ENCODE measurements at regions not wholly inside any gene's neighbourhood (a gene's known extent, or its start where the extent isn't known, plus 50 kb on each side); places are given as distances from the start of the nearest gene placed in this dataset.

GRCh38 chr9:107816561-107817021 is 327.0 kb upstream of the KLF4 start:
- no peak overlapping the region for H4K5ac ChIP-seq (ENCODE audit: insufficient read length, low read depth, low read length)
- Mint-ChIP-seq H3K4me1 (peaks cover 25 to 30% of the 10 kb centered on the region in 2 experiments), H3K27me3 (ENCODE audit: low read depth) (no peaks in the 10 kb centered on the region; the same call in 1 of the 2 replicates), H3K9me3 (no peaks in the 10 kb centered on the region), H3K4me3 (no peak overlapping the region), H3K36me3 (ENCODE audit: insufficient read depth in 1 of 3, low read depth in 3 of 3) (peaks cover 0 to 11% (median 0%) of the 10 kb centered on the region in 3 experiments; a peak in 3 of 7 replicates), H3K27ac (no peak overlapping the region)
- DNase-seq: no peak
- H3K56ac ChIP-seq (ENCODE audit: insufficient read length, low read depth, low read length): no peak overlapping the region
- H3K4me2 ChIP-seq (ENCODE audit: insufficient read depth, insufficient read length, low read length): no peak overlapping the region
- no peak overlapping the region for H4K8ac ChIP-seq (replicated peaks; ENCODE audit: insufficient read length, low read depth, low read length)
- H3K9ac ChIP-seq (ENCODE audit: extremely low read depth, insufficient read length, low read length): no peak overlapping the region
- H4K20me1 ChIP-seq (ENCODE audit: control insufficient read depth, insufficient read depth, insufficient read length): no peaks in the 10 kb centered on the region
- no peak overlapping the region for H3K27ac ChIP-seq (ENCODE audit: insufficient read length, low read depth, low read length)
- no CpG with 5 or more reads among the region's 2 CpGs for WGBS (ENCODE audit: extremely low coverage, insufficient read length, low lambda C conversion rate)
- no peak overlapping the region for H2BK20ac ChIP-seq (ENCODE audit: low read depth, low read length, poor library complexity, severe bottlenecking)
- H3K4me1 ChIP-seq (ENCODE audit: insufficient read depth, low read length): peaks cover 4% of the 10 kb centered on the region; the same call in 1 of the 2 replicates
- TF ChIP-seq CTCF (conservative IDR thresholded peaks at IDR 0.05): no peak
- no peak overlapping the region for H3T11ph ChIP-seq (ENCODE audit: low read length)
- H2BK15ac ChIP-seq (ENCODE audit: low read depth, low read length): no peak overlapping the region
- H3K9me3 ChIP-seq (ENCODE audit: control insufficient read depth, low read depth, low read length): no peaks in the 10 kb centered on the region
- H3K27me3 ChIP-seq (ENCODE audit: insufficient read depth, low read length): no peaks in the 10 kb centered on the region
- H3K23me2 ChIP-seq (ENCODE audit: insufficient read length, low read depth, low read length, poor library complexity, severe bottlenecking): no peaks in the 10 kb centered on the region
- no peak overlapping the region for H2AK5ac ChIP-seq (ENCODE audit: insufficient read length, low read length)
- H4K91ac ChIP-seq (ENCODE audit: insufficient read length, low read depth, low read length): no peak overlapping the region
- no peak overlapping the region for H2BK120ac ChIP-seq (ENCODE audit: low read depth, low read length, poor library complexity, severe bottlenecking)
- no peak overlapping the region for H2AFZ ChIP-seq (ENCODE audit: low read length)
- H2BK12ac ChIP-seq (ENCODE audit: insufficient read length, low read depth, low read length): no peak overlapping the region
- no peak overlapping the region for H2BK5ac ChIP-seq (ENCODE audit: insufficient read length, low read length)
- no peaks in the 10 kb centered on the region for H3K79me2 ChIP-seq (ENCODE audit: insufficient read depth, low read length)
- H3K79me1 ChIP-seq (ENCODE audit: insufficient read depth, low read depth, low read length, poor library complexity, severe bottlenecking): no peaks in the 10 kb centered on the region
- H3K4ac ChIP-seq (ENCODE audit: low read depth, low read length): no peak overlapping the region
- H3K14ac ChIP-seq (ENCODE audit: insufficient read depth, low read length): no peak overlapping the region
- no peak overlapping the region for H3K18ac ChIP-seq (ENCODE audit: insufficient read length, low read depth, low read length)
- no peak overlapping the region for H3K23ac ChIP-seq (ENCODE audit: insufficient read length, low read depth, low read length)
